ENCODE measurements at regions not wholly inside any gene's neighbourhood (a gene's known extent, or its start where the extent isn't known, plus 50 kb on each side); places are given as distances from the start of the nearest gene placed in this dataset.

DNA sequence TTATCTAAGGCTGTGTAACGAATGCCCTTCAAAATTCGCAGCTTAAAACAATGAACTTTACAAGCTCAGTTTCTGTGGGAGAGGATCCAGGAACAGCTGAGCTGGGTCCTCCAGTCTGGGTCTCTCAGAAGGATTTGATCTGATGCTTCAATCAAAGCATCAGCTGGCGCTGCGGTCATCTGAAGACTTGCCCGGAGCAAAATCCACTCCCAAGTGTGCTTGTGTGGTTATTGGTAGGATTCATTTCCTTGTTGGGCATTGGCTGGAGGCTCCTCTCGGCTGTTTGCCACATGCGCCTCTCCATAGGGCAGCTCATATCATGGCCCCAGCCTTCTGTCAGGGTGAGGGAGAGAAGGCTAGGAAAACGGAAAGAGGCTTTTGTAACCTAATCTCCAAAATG lies 269.3 kb upstream of the CHD6 start:
- DNase-seq (ENCODE audit: low spot score): no peak

DNA sequence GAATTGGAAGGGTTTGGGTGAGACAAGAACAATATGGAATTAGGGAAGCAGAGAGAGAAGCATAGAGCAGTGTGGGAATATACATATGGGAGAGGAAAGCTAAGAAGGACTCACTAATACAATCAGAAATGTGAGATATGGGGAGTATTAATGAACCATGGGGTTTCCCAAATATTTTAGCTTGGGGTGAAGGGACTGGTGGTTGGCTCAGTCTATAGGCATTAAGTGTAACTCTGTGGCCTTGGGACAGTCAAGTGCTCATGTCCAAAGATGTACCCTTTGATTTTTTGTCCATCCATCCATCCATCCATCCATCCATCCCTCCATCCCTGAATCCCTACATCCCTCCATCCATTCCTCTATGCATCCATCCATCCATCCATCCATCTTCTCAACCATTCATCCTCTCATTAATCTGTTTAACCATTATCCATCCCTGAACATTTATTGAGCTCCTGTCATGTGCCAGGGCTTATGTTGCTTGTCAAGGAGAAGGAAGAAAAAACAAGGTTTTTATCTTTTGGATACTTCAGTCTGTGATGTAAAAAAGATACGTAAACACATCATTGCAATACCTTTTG lies 263.4 kb upstream of the CHD6 start:
- DNase-seq (ENCODE audit: low spot score): no peak

DNA sequence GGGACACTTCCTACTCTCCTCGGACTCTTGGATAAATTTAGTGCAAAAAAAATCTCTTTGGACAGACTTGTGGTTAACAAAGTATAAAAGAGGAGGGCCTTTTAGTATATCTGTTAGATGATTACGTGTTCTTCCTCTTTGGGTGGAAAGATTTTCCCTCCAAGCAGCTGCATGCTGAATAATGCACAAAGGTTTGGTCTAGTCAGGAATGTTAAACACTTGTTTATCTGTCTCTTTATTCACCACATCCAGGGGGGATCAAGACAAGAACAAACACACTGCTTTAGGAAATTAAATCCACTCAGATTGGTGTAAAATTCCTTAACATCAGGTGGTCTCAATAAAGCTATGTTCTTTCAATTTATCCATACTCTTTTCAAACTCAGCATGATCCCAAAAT lies 260.9 kb upstream of the CHD6 start:
- no peak for DNase-seq (ENCODE audit: low spot score)

DNA sequence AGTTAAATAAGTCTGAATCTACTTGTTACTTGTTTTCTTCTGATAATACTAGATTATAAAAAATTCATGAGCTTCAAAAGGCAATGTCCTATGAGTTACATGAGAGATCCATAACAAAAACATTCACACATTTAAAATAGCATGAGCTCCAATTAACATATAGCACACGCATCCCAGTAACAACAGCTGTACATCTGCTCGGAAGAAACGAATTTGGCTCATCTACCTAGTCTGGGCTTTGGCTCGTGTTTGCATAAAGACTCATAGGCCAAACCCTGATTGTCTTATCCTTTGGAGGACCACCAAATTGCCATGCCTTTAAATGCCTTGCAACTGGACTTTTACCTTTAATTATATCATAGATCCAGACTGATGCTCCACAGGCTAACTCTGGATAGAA lies 259.7 kb upstream of the CHD6 start:
- no peak for DNase-seq (ENCODE audit: low spot score)

DNA sequence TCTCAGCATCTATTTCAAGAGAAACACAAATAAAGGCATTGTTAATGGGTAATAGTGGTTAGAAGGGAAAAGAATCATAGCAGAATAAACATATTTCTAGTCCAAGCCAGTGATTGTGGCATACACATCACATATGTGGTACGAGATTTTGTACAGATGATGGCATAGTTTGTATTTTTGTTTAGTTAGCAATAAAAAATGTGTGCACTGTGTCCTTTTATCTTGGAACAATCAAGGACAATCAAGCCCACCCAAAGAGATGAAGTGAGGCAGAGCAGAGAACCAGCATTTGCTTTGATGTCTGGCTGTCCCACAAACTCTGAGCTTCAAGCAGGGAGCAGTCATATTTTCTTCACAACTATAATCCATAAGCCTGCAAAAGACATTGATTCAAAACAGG lies 256.5 kb upstream of the CHD6 start:
- no peak for DNase-seq (ENCODE audit: low spot score)

DNA sequence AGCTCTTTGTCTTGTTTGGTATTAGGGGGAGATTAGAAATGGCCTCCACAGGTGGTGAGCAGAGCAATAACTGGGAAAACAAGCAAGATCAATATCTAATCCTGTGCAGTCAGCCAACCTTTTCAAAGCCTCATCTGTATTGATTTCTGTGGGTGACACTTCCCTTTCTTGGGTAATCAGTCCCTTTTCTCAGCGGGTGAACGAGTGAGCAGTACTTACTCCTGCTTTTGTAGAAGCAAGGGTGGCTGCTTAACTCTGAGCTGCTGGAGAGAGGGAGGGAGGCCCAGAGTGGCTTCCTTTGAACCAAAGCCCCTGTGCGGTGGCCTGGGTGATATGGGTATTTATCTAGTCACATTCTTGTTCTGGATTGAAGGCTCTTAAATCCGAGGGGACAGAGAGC lies 254.8 kb upstream of the CHD6 start:
- DNase-seq (ENCODE audit: low spot score): no peak

DNA sequence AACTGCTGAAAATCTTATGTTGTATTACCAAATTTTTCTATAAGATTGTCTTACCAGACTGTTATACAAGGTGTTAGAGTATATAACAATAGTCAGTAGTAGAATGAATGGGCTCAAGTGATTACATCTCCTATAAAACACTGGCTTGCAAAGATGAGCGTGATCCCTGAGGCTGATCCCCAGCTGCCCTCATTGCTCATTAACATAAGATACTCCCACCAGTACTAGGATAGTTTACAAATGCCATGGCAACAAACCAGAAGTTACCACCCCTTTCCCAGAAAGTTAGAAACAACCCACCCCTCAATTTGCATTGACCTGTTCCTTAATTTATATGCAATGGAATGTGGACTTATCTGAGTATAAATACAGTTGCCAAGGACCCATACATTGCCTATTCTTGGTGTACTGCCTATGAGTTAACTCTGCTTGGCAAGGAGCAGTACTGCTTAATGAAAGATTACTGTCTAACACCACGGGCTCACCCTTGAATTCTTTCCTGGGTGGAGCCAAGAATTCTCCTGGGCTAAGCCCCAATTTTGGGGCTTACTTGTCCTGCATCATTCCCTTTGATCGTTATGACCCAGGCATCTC lies 252.8 kb upstream of the CHD6 start:
- DNase-seq (ENCODE audit: low spot score): no peak

DNA sequence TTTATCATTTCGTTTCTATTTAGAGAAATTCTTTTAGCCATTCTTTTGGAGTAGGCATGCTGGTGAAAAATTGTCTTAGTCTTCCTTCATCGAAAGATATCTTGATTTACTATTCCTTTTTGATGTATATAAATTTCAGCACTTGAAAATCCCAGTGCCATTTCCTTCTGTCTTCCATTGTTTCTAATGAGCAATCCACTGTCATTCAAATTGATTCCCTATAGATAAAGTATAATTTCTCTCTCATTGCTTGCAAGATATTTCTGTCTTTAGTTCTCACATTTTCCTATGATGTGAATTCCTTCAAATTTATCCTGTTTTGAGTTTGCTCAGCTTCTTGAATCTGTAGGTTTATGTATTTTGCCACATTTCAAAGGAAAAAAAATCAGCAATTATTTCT lies 251.1 kb upstream of the CHD6 start:
- DNase-seq (ENCODE audit: low spot score): no peak

DNA sequence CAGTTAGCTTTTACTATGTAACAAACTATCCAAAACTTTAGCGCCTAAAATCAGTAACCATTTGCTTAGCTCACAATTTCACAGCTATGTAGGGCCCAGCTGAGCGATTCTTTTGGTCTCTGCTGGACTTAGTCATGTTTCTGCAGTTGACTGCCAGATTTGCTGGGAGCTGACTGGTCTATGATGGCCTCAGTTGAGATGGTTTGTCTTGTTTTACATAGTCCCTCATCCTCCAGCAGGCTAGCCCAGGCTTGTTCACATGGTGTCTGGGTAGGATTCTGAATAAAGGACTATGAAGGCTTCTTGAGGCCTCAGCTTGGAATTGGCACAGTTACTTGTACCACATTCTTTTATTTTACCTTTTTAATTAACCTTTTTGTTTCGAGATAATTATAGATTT lies 247.8 kb upstream of the CHD6 start:
- DNase-seq (ENCODE audit: low spot score): no peak

DNA sequence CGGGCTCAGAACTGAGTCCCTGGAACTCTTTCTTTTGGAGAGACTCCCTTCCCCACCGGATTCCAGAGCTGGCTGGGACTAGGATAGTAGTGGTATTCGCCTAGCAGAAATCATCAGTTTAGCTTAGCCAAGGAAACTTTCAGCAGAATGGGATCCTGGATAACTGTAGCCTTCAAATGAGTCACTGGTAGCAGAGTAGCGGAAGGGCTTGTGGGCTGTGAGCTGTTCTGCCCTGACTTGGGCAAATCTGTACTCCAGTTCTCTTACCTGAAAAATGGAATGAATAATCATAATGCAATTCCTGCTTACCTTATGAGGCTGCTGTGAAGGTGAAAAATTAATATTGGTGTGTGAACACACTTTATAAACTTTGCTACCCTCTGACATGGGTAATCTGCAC lies 244.3 kb upstream of the CHD6 start:
- no peak for DNase-seq (ENCODE audit: low spot score)

DNA sequence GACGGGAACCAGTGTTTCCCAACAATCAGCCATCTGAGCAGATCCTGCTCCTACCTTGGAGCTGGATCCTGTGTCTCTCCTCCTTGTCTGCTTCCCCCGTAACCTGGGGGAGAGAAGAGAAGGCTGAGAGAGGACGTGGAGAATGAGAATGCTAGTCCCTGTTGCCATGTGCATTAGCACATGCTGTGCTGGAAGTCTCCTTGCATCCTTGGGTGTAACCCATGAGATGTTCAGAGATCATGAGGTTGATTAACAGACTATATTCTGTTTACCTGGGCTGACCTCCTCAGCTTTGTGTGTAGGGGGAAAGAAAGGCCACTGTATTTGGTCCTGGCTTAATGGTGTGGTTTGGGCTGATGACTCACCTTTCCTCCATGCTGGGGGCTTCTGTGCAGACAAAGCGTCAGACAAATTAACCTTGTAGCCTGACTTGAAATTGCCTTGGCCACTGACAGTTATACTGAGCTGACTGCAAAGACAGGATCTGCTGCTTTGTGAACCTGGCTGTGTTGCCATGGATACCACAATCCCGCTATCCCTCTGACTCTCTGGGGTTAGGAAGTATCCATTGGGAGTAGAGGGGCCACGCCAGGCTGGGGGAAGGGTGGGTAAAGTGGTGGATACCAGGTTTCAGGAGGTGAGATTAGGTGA lies 243.7 kb upstream of the CHD6 start:
- DNase-seq (ENCODE audit: low spot score): no peak

DNA sequence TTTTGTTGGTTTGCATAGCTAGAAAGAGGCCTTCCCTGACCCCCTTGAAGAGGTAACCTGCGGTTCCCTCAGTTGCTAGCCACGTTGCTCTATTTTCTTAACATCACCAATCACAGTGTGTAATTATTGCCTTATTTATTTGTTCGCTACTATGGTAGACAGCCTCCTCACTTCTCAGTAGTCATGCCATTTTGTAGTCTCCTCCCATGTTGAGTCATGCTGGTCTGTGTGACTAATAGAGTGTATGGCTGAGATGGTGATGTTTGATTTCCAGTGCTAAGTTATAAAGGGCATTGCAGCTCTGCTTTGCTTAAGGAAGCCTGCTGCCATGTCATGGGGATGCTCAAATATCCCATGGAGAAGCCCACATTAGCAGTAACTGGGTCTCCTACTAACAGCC lies 236.6 kb upstream of the CHD6 start:
- DNase-seq (ENCODE audit: low spot score): no peak

DNA sequence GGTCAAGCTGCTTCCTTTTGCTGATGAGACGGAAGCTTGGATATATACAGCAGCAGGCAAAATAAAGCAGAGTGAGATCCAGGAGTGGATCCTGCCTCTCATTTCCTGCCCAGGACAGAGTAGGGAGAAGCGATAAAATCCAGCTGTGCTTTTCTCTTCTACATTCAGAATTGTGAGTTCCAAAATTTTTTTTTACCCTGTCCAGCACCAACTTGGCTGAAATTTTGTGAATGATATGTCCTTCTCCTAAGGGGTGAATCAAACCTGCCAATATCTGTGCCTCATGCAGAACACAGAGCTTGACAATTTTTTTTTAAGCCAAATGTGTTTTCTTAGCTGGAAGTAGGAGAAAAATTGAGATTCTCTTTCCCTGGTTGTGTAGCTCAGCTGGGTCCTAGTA lies 235.6 kb upstream of the CHD6 start:
- DNase-seq (ENCODE audit: low spot score): no peak

DNA sequence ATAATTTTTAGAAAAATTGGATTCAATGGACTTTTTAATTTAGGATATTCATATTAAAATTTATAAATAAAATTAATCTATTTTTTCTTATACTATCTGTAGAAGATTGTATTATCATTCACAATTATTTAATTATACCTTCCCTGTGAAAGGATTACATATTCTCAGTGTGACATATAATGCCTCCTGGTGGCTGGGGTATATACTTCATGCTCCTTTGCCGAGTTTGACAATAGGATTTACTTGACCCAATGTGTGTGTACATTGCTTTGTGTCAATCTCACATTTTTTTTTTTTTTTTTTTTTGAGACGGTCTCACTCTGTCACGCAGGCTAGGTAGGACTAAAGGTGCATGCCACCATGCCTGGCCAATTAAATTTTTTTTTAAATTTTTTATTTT lies 230.0 kb upstream of the CHD6 start:
- no peak for DNase-seq (ENCODE audit: low spot score)

DNA sequence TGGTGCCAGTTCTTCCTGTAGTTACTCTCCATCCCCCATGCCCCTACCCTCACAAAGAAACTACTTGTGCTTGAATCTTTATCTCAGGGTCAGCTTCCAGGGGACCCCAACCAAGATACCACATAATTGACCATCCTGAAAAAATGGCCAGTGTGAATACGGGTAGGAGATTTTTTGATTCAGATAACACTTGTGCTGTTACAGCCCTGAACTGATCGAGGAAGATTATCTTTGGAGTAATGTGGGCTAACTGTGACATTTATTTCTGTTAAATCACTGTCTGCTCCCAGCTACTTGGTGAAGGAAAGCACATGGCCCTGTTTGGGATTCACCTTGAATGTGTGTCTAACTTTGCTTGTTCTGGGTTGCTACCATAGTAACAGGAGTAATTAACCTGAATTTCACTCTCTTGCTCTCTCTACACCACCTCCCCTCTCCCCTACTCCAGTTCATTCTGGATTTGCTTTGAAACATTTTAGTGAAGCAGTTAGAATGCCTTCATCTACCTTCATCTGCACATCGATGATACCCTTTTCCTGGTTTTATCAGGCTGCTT lies 219.6 kb upstream of the CHD6 start:
- DNase-seq (ENCODE audit: low spot score): no peak

DNA sequence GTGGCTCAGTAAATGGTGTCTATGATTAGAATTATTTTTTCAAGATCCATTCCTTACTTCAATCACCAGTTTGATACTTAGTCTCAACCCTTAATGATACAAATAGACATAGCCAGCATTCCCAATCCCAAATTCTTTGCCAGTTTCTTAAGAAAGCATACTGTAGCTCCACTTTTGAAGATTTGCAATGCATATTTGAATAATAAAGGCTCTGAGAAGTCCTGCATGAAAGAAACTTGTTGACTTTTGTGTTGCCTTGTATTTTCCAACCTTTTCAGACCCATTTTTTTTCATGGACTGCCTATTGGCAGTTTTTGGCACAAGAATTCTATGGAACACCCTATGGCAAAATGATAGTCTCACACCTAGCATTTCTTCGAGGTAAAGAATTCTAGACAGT lies 215.6 kb upstream of the CHD6 start:
- DNase-seq (ENCODE audit: low spot score): no peak

DNA sequence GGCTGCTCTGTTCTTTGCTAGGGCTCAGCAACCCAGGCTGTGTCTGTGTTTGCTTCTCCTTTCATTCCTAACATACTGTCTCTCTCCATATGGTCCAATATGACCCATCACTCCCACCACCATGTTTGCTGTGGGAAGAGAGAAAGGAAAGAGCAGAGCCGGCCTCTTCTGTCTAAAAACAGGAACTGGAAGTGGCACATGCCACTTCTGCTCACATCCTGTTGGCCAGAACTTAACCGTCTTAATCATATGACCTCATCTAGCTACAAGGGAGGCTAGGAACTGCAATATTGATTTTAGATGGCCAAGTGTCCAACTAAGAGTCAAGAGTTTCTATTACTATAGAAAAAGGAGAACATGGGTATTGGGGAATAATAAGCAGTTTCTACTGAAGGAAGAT lies 212.5 kb upstream of the CHD6 start:
- DNase-seq (ENCODE audit: low spot score): no peak

DNA sequence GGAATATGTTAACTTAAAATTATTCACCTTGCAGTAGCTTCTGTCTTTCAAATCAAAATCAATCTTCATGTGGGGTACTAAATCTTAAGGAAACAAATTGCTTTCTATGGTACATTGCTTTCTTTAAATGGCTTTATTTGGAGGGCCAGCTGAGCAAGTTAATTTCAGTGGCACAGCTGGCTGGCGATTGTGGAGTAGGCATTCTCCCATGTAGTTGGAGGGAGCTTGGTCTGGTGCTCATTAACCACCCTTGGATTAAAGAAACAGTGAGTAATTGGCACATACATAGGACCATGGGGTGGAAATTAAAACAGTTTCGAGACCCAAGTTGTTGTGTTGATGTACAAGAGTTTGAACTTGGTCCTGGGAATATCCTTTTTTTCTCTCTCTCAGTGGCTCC lies 201.3 kb upstream of the CHD6 start:
- DNase-seq (ENCODE audit: low spot score): no peak

DNA sequence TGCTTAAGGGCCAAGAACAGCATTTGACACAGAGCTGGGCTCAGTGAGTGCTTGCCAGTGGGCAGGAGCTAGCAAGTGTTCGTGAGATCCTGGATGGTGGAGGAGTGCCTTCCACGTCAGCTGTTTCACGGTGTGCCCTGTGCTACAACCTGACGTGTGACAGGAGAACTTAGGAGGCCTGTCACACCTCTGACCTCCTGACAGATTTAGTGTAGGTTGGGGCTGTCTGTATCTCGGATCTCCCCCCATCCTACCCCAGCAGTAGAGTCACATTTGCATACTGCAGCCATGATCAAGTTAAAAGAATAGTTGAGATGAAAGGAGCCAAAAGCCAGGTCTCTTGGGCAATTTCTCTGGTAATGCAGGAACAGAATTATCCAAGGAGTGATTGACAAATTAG lies 200.8 kb upstream of the CHD6 start:
- DNase-seq (ENCODE audit: low spot score): no peak

DNA sequence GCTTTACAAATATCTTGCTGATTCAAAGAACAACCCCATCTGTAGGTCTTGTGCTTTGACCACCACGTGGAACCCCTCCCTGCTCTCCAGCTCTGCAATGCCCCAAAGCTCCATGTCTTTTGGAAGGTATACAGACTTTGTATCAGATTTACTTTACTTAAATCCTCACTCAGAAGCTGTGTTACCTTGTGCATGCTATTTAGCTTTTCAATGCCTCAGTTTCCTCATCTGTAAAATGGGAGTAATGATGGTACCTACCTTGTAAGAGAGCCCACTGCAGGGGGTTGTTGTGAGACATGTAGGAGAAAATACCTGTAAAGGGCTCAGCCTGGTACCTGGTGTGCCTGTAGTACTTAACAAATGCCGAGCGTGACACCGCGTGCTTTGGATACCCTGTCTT lies 200.2 kb upstream of the CHD6 start:
- no peak for DNase-seq (ENCODE audit: low spot score)

DNA sequence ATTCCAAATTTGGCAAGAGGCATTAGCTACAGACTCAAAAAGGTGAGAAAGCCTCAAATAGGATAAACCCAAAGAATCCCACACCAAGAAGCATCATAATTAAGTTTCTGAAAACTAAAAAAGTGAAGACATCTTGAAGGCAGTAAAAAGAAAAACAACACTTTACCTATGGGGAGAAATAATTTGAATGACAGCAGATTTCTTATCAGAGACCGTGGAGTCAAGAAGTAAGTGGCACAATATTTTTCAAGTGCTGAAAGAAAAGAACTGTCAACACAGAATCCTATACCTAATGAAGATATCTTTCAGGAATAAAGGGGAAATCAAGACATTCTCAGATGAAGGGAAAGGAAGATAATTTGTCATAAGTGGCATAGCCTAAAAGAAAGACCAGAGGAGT lies 193.3 kb upstream of the CHD6 start:
- no peak for DNase-seq (ENCODE audit: low spot score)

DNA sequence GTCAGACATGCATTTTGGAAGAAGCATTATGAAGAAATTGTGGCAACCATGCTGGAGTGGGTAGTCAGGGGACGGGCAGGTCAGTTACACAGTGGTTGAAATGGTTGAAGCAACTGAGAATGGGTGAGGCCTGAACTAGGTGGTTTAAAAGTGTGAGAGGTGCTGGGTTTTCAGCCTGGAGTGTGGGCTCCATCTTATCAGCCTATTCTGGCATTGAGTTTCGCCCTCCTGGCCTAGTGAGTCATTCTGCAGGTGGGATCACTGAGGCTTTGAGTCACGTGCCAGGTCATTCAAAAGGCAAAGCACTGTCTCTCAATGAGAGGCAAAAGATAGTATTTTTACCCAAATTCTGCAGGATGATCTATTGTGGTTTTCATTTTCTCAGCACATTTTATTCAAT lies 181.9 kb upstream of the CHD6 start:
- no peak for DNase-seq (ENCODE audit: low spot score)

DNA sequence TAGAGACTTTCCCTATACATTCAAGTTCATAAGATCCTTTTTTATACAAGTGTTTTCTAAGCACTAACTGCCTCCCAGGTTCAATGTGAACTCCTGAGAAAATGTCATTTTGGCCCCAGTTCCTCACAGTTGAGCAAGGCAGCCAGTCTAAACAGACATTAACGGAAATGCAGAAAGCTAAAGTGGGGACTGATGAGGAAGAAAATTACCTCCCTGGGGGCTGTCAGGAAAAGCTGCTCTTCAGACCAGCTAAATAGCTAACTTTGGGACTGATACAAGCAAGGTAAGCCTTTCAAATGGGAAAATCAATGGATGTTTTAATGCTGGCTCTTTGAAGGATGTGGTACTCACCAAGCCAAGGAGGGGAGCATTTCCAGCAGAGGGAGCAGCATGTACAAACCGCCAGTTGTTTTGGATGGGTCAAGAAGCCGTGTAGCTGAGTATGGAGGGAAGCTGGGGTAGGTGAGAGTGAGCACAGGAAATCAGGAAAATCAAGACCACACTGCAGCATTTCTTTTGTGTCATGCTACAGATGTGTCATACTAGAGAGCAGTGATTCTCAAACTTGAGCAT lies 180.8 kb upstream of the CHD6 start:
- DNase-seq (ENCODE audit: low spot score): no peak
